ENCODE measurements at regions not wholly inside any gene's neighbourhood (a gene's known extent, or its start where the extent isn't known, plus 50 kb on each side); places are given as distances from the start of the nearest gene placed in this dataset.

DNA sequence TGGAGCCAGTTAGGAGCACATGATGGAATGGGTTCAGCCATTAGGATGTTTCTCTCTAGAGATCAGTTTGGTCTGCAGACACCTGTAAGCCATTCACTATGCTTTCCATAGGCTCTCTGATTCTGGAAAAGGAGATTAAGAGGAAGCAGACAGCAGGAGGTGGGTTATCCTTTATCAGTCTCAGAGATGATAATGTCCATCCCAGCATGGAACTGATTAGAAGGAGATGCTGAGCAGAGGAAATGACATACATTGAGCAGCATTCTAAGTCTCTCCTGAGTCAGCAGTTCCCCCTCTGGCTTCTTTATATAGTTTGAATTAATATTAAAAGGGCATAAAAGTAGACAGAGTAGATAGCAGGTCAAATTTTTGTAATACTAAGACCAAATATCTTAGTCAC, 591.1 kb downstream of the GBE1 start:
- no peak for TF ChIP-seq CTCF (IDR thresholded peaks at IDR 0.05)

- TF ChIP-seq CTCF (IDR thresholded peaks at IDR 0.05) = no peak
Measured at GRCh38 chr3:81164806-81165205, 596.6 kb downstream of the GBE1 start.

- no peak for TF ChIP-seq CTCF (IDR thresholded peaks at IDR 0.05)
Measured at GRCh38 chr3:81161851-81162250, 599.6 kb downstream of the GBE1 start.

GRCh38 chr3:81161100-81161499, 600.3 kb downstream of the GBE1 start:
- no peak for TF ChIP-seq CTCF (IDR thresholded peaks at IDR 0.05)

- no peak for TF ChIP-seq CTCF (IDR thresholded peaks at IDR 0.05)
Measured at GRCh38 chr3:81154611-81155143, 606.8 kb downstream of the GBE1 start.

GRCh38 chr3:81152156-81152555, 609.3 kb downstream of the GBE1 start:
- TF ChIP-seq CTCF (IDR thresholded peaks at IDR 0.05) = no peak

GRCh38 chr3:81132995-81133394, 628.5 kb downstream of the GBE1 start:
- no peak for TF ChIP-seq CTCF (IDR thresholded peaks at IDR 0.05)
